ENCODE measurements at regions not wholly inside any gene's neighbourhood (a gene's known extent, or its start where the extent isn't known, plus 50 kb on each side); places are given as distances from the start of the nearest gene placed in this dataset.

DNA sequence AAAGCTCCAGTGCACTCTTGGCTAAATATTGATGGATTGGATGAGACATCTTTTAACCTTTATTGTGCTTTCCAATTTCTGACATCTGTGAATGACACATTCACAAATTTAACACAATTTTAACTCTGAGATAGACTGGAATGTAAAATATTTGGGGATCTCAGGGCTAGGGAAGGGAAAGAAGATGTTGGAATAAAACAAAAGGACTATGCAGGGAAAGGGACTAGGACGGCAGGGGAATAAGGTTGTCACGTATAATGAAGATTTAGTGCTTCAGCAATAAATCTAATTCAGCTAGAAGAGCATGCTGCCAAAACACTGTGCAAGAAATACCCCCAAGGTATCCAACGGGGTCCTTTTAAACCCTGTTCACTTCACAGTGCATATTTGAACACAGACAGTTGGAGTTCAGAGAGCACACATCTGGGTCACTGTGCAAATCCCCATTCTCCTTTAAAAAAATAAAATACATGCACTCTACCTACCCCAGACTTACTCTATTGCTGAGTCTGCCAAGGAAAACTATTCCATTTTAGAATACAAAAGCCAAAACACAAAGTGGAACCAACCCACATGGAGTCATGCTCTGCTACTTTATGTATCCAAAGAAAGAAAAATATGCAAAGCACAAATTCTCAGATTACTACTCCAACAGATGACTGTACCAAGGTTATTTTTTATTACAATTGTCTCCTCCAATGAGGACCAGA is 151.0 kb upstream of the RSPO3 start:
- TF ChIP-seq, protein P1, sequence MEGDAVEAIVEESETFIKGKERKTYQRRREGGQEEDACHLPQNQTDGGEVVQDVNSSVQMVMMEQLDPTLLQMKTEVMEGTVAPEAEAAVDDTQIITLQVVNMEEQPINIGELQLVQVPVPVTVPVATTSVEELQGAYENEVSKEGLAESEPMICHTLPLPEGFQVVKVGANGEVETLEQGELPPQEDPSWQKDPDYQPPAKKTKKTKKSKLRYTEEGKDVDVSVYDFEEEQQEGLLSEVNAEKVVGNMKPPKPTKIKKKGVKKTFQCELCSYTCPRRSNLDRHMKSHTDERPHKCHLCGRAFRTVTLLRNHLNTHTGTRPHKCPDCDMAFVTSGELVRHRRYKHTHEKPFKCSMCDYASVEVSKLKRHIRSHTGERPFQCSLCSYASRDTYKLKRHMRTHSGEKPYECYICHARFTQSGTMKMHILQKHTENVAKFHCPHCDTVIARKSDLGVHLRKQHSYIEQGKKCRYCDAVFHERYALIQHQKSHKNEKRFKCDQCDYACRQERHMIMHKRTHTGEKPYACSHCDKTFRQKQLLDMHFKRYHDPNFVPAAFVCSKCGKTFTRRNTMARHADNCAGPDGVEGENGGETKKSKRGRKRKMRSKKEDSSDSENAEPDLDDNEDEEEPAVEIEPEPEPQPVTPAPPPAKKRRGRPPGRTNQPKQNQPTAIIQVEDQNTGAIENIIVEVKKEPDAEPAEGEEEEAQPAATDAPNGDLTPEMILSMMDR (IDR thresholded peaks at IDR 0.05): no peak
- TF ChIP-seq POLR2A (IDR thresholded peaks at IDR 0.05; ENCODE audit: low read depth): no peak
- TF ChIP-seq EP300 (IDR thresholded peaks at IDR 0.05): no peak
